ENCODE measurements at regions not wholly inside any gene's neighbourhood (a gene's known extent, or its start where the extent isn't known, plus 50 kb on each side); places are given as distances from the start of the nearest gene placed in this dataset.

DNA sequence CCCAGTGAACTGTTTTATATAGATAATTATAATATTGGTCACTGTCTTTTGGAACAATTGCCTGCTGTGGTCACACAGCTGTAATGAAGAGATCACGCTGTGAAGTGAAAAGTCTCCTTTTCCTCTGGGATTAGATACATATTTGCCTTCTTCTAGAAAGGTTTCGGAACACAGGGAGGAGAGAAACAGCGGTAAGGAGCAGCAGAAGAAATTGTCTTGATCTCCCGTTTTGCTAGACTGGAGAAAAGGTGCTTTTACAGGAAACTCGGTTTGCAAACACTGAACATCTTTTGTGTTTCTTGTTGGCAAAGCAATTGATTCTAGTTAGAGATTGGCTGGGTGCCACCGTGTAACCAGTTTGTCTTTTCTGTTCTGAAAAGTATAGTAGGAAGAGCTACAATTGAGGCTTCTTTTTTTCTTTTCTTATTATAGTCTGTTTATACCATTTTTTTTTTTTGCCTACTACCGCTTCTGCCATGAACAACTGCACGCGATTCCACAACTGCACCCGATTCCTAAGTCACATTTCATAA, 404.1 kb upstream of the ID4 start:
- peak; percentile 19 for DNase-seq

GRCh38 chr6:19434065-19434464, 403.1 kb upstream of the ID4 start:
- DNase-seq: no peak

DNA sequence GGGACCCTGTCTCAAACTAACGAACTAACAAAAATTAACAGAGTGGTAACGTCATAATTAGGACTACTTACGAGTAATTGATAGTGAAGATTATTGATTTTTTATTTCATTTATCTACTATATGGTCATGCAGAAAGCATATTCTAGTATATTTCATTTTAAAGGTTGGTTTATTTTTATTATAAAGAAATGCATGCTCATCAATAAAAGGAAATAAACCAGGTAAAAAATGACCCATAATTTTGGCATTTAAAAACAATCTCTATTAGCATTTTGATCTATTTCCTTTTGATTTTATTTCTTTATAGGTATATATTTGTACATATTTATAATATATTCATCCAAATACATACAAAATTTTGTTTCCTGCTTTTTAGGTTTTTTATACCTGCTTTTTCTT, 401.4 kb upstream of the ID4 start:
- no peak for DNase-seq

DNA sequence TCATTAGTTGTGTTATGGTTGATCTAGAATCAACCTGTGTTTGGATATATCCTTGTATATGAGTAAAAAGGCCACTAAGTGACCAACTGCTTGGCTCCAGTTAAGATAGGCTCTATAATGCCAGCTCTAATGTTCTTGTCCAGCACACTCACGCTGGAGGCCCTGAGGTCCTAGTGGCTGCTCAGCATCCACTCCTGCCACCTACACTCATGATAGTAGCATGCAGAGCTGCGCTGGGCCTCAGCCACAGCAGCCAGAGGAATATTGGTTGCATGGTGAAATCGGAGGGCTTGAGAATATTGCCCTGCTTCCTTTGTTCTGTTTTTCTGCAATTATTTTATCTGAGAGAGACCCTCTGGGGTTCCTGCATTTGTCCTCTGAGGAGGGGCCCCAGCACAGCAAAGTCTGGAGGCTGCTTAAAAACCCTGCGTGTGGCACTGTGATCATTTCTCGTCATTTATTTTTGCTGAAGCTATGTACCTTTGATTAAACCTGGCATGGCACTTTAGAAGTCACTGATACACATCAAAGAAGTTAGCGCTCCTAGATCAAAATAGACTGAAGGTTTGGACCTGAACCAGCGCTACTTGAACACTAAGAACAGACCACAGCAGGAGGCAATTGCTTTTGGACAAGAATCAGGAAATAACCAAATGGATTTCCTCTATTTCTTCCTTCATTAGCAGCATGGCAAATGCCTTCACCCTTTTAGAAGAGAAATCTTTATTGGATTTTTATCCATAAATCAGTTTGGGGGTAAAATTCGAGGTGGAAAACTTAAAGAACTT, 398.4 kb upstream of the ID4 start:
- no peak for DNase-seq

GRCh38 chr6:19440531-19440930, 396.6 kb upstream of the ID4 start:
- no peak for DNase-seq

- no peak for DNase-seq
These were observed 393.8 kb upstream of the ID4 start for GRCh38 chr6:19443411-19443810.

DNA sequence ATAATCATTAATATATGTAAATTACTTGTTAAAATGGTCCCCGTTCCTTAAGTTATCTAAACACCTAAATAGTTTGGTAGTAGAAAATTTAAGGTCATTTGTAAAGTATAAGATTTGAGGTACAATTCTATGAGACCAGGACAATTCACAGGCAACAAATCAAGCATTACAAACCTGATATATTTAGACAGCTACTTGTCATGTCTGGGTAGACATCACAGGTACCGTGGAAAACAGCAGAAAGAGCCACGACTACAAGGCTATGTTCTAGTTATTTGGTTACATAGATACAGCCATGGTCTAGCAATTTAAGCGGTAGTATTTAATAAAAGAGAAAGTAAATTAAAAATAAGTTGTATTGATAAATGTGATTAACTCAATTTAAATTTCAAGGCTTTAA, 393.1 kb upstream of the ID4 start:
- no peak for DNase-seq

- no peak for DNase-seq
These were observed 392.7 kb upstream of the ID4 start for GRCh38 chr6:19444481-19444880.

- DNase-seq: no peak
These were observed 390.6 kb upstream of the ID4 start for GRCh38 chr6:19446570-19446969.

GRCh38 chr6:19450651-19451050, 386.5 kb upstream of the ID4 start:
- no peak for DNase-seq

DNA sequence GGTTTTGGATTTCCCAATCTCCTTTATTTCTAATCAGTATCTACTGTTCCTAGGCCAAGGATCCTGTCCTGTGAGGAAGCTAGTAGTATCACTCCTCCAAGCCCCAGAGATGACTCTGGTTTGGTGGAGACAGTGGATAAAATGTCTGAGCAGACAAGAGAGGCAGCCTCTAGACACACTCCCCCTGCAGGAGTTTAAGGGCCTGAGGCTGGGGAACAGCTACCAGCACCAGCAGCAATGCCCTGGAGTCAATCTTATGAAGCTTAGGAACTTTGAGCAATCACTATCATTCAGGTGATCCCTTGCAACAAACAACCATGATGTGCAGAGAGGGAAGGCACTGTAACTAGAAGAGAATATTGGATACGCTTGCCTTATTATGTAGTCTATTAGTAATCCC, 384.7 kb upstream of the ID4 start:
- no peak for DNase-seq

DNA sequence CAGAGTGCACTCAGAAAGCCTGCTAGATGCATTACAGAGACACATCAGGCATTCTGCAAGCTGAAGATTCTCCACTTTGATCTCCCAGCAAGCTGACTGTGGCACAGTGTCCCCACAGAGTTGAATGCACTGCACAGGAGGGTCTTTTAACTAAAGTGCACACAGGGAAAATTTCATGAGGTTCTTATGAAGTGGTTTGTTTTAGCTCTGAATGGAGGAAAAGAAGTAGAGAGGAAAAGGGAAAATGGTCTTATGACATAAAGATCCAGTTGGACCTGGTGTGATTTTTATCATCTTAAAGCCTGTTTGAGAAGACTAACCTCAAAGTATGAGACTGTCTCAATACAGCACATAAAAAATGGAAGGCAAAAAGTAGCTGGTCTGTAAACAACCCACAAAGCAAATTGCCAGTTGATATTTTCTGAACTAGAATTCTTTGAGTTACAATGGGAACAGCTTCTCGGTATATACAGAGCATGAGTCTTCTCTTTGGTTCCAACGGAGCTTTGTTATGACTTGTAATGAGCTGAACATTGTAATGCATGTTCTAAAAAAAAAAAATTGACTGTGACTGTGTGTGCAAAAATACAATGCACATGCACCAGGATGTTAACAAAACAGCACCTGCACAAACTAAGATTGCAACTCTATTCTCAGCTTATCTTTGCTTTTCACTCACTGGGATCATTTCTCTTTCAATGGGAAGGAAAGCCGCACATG, 383.0 kb upstream of the ID4 start:
- DNase-seq: no peak

DNA sequence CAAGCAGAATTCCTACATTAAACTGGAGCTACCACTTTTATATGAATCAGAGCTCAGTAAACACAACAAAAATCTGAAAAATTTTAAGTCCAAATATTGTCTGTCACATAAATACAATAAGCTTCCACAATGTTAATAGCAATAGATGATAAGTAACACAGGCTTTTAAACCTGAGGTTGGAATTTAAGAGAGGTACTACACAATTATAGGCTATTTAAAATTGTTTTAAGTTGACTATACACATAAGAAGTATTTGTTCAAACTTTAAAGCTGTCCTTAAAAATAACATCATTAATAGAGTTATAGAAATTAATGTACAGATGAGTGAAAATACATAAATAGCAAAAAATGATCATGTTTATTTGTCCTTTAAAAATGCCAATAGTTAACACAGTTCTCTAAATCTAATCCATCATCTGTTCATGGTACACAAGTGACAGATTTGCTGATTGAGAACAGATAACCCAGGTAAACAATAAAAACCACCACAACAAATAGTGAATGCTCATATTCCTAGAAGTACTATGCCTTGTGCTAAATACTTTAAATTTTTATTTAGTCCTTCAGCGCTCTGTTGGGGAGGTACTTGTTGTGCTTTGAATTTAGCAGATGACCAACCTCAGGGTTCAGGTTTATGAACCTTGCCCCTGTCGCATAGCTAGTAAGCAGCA, 382.3 kb upstream of the ID4 start:
- DNase-seq: no peak

DNA sequence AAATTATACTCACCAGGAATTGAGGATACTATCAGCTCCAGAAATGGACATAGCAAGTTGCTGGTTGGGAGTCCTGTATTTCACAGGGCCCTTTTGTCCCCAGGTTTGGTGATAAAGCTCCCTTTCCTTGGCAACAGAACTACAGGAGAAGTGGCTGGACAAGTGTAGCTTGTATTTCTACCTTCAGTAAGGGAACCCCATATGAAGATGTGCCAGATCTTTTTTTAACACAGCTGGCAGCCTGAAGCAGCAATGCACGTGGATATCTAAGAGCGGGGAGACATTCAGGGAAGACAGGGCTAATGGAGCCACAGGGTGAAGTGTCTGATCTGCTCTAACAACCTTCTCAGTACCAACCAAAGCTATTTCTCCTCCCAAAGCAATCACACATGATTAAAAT, 373.9 kb upstream of the ID4 start:
- no peak for DNase-seq

GRCh38 chr6:19463925-19464324, 373.2 kb upstream of the ID4 start:
- DNase-seq: no peak

GRCh38 chr6:19465256-19465655, 371.9 kb upstream of the ID4 start:
- DNase-seq: peak; percentile 78

DNA sequence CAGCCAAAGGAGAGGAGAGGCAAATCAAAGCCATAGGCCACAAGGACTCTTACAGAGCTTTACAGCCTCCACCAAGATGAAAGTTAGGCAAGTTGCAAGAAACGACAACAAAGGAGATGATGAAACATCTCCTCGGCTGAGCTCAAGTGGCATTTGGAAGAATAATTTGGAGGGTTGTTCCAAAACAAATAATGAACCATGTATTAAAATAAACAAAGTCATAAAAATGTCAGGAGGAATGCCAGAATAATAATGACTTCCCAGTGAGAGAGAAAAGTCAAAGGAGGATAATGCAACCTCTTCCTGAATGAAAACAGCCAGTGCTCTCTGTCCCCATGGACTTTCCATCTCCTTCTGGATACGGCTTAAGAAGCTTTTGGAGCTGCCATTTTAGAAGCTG, 371.4 kb upstream of the ID4 start:
- peak; percentile 62 for DNase-seq

GRCh38 chr6:19470333-19470732, 366.8 kb upstream of the ID4 start:
- no peak for DNase-seq

- DNase-seq: no peak
These were observed 365.0 kb upstream of the ID4 start for GRCh38 chr6:19472153-19472552.

DNA sequence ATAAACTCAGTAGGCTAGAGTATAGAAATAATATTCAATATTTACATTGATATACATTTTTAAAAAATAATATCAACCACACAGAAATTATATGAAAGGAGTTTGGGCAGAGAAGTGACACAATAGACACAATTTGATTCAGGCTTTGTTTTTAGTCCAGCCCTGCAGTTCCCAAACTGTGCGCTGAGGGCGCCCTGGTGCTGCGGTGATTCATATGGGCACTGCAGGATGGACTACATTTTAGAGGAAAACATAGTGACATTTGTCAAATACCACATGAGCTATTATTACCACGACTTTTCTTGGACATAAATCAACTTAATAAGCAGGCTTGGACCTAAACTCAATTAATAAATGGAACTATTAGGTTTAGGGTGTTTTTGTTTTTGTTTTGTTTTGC, 364.3 kb upstream of the ID4 start:
- DNase-seq: no peak

DNA sequence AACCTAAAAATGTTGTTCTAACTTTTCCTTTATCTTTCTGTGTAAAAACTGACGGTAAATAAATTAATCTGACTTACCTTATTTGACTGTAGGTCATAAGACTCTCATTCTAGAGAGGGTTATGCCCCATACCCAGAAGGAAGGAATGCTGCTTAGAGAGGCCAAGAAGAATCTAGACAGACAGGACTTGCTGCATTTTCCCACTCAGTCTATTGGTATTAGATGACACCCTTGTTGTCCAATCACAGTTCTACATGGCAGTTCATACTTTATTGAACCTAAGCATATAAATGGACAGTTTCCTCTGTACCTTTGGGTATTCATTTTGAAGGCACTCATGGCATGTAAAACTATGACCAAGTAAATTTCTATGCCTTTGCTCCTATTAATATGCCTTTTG, 359.6 kb upstream of the ID4 start:
- DNase-seq: no peak

GRCh38 chr6:19478273-19478672, 358.9 kb upstream of the ID4 start:
- DNase-seq: no peak

GRCh38 chr6:19478992-19479391, 358.2 kb upstream of the ID4 start:
- no peak for DNase-seq

GRCh38 chr6:19479551-19479950, 357.6 kb upstream of the ID4 start:
- no peak for DNase-seq

All from DMS153 (cell line).